ENCODE measurements at regions not wholly inside any gene's neighbourhood (a gene's known extent, or its start where the extent isn't known, plus 50 kb on each side); places are given as distances from the start of the nearest gene placed in this dataset.
A peak's percentile ranks its signal among the peaks of the same experiment; 100 is the strongest.

DNA sequence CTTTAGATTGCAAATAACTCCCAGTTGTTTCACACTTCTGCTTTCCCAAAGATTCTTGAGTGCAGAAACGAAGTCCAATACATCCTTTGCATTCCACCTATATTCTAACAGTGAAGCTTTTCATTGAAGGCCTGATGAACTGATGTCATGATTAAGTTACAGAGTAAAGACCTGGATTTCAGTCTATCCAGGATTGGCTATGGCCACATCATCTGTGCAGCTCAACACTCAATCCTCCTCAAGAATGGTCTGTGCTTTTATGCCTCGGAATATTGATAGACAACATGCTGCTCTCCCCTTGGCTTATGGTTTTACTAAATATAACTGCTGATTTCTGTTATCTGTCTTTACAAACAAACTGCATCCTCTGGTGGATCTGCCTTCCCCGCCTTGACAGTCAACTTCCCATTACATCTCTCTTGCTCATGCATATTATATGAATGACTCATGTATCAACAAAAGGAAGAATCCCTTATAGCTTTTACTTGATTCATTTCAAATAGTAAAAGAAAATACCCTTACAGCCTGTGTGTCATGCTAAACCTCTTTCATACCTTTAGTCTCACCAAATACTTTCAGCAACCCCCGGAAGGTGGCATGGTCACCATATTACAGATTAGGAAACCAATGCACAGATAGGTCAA lies 59.5 kb downstream of the SCN11A start:
- no peak overlapping the region for H4K12ac ChIP-seq (ENCODE audit: low read depth, low read length)
- no peaks in the 10 kb centered on the region for H3K36me3 ChIP-seq (ENCODE audit: control insufficient read depth in 1 of 2, insufficient read depth in 2 of 2, low read length in 2 of 2)
- H3K4me1 ChIP-seq (ENCODE audit: control insufficient read depth in 1 of 2, insufficient read depth in 2 of 2, low read length in 2 of 2): peaks cover 0 to 3% of the 10 kb centered on the region in 2 experiments
- H2BK120ac ChIP-seq (ENCODE audit: insufficient read depth, low read length, poor library complexity): no peak overlapping the region
- H2BK5ac ChIP-seq (ENCODE audit: low read depth, low read length, poor library complexity): no peak overlapping the region
- H2BK12ac ChIP-seq (ENCODE audit: low read length): no peak overlapping the region
- H2AK5ac ChIP-seq (ENCODE audit: low read length): no peak overlapping the region
- WGBS (ENCODE audit: extremely low coverage, insufficient coverage, insufficient read length): no CpG with 5 or more reads among the region's 4 CpGs
- no peak overlapping the region for H3K9ac ChIP-seq (ENCODE audit: low read length)
- H2AFZ ChIP-seq (ENCODE audit: insufficient read depth, low read length, poor library complexity): no peak overlapping the region
- no peak overlapping the region for H4K8ac ChIP-seq (ENCODE audit: low read depth, low read length)
- H3K9me3 ChIP-seq (ENCODE audit: insufficient read depth, low read depth, low read length): no peaks in the 10 kb centered on the region
- H3K27ac ChIP-seq (ENCODE audit: low read depth, low read length): no peak overlapping the region
- no peak overlapping the region for H3K4me3 ChIP-seq (ENCODE audit: low read depth, low read length)
- no peak overlapping the region for H3K4me2 ChIP-seq (ENCODE audit: low read length)
- no peak overlapping the region for H3K18ac ChIP-seq (ENCODE audit: low read length)
- H4K91ac ChIP-seq (ENCODE audit: low read depth, low read length): no peak overlapping the region
- H3K79me1 ChIP-seq (ENCODE audit: low read length): no peaks in the 10 kb centered on the region
- H3K4ac ChIP-seq (ENCODE audit: low read depth, low read length): no peak overlapping the region
- peak; percentile 5 to 30 for DNase-seq
- no peak overlapping the region for H3K23ac ChIP-seq (ENCODE audit: low read length)
- H3K14ac ChIP-seq (ENCODE audit: low read length): no peak overlapping the region
- H3K79me2 ChIP-seq (ENCODE audit: control insufficient read depth, insufficient read depth, low read length, poor library complexity): no peaks in the 10 kb centered on the region
- no peaks in the 10 kb centered on the region for H3K27me3 ChIP-seq (ENCODE audit: insufficient read depth, low read length)

DNA sequence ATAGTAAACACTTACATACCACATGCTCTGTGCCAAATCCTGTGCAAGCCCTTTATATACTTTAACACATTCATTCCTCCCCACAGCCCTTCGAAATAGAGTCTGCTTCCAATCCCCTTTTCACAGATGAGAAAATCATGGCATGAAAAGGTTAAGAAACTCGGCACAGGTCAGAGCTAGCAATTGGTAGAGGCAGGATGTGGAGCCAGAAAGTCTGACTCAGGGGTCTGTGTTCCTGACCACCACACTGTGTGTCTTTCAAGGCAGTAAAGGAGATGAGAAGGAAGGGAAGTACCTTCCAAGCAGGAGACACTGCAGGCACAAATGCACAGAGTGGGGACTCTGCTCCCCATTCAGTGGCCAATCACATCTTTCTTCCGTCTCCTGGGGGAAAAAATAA lies 61.1 kb downstream of the SCN11A start:
- H3K4me1 ChIP-seq (ENCODE audit: control insufficient read depth in 1 of 2, insufficient read depth in 2 of 2, low read length in 2 of 2): peaks cover 0 to 3% of the 10 kb centered on the region in 2 experiments
- H3K23ac ChIP-seq (ENCODE audit: low read length): no peak overlapping the region
- no peak overlapping the region for H3K4ac ChIP-seq (ENCODE audit: low read depth, low read length)
- no peak overlapping the region for H3K18ac ChIP-seq (ENCODE audit: low read length)
- no peak overlapping the region for H3K27ac ChIP-seq (ENCODE audit: low read depth, low read length)
- no peaks in the 10 kb centered on the region for H3K79me1 ChIP-seq (ENCODE audit: low read length)
- no peak overlapping the region for H2BK5ac ChIP-seq (ENCODE audit: low read depth, low read length, poor library complexity)
- H3K27me3 ChIP-seq (ENCODE audit: insufficient read depth, low read length): no peaks in the 10 kb centered on the region
- no peak overlapping the region for H2BK120ac ChIP-seq (ENCODE audit: insufficient read depth, low read length, poor library complexity)
- H3K79me2 ChIP-seq (ENCODE audit: control insufficient read depth, insufficient read depth, low read length, poor library complexity): no peaks in the 10 kb centered on the region
- H4K8ac ChIP-seq (ENCODE audit: low read depth, low read length): no peak overlapping the region
- no peak overlapping the region for H3K9ac ChIP-seq (ENCODE audit: low read length)
- no peak overlapping the region for H4K91ac ChIP-seq (ENCODE audit: low read depth, low read length)
- no peak overlapping the region for H2AK5ac ChIP-seq (ENCODE audit: low read length)
- no peak overlapping the region for H2AFZ ChIP-seq (ENCODE audit: insufficient read depth, low read length, poor library complexity)
- no CpG with 5 or more reads among the region's 3 CpGs for WGBS (ENCODE audit: extremely low coverage, insufficient coverage, insufficient read length)
- DNase-seq: no peak
- H3K14ac ChIP-seq (ENCODE audit: low read length): no peak overlapping the region
- no peak overlapping the region for H3K4me3 ChIP-seq (ENCODE audit: low read depth, low read length)
- H4K12ac ChIP-seq (ENCODE audit: low read depth, low read length): no peak overlapping the region
- no peak overlapping the region for H3K4me2 ChIP-seq (ENCODE audit: low read length)
- no peaks in the 10 kb centered on the region for H3K36me3 ChIP-seq (ENCODE audit: control insufficient read depth in 1 of 2, insufficient read depth in 2 of 2, low read length in 2 of 2)
- H3K9me3 ChIP-seq (ENCODE audit: insufficient read depth, low read depth, low read length): no peaks in the 10 kb centered on the region
- H2BK12ac ChIP-seq (ENCODE audit: low read length): no peak overlapping the region

GRCh38 chr3:38989917-38990510 lies 61.7 kb downstream of the SCN11A start:
- no peaks in the 10 kb centered on the region for H3K36me3 ChIP-seq (ENCODE audit: control insufficient read depth in 1 of 2, insufficient read depth in 2 of 2, low read length in 2 of 2)
- no peak overlapping the region for H3K14ac ChIP-seq (ENCODE audit: low read length)
- H3K79me1 ChIP-seq (ENCODE audit: low read length): no peaks in the 10 kb centered on the region
- H4K8ac ChIP-seq (ENCODE audit: low read depth, low read length): no peak overlapping the region
- no peaks in the 10 kb centered on the region for H3K79me2 ChIP-seq (ENCODE audit: control insufficient read depth, insufficient read depth, low read length, poor library complexity)
- no peak overlapping the region for H4K91ac ChIP-seq (ENCODE audit: low read depth, low read length)
- H3K9me3 ChIP-seq (ENCODE audit: insufficient read depth, low read depth, low read length): no peaks in the 10 kb centered on the region
- no peak overlapping the region for H4K12ac ChIP-seq (ENCODE audit: low read depth, low read length)
- H3K4me2 ChIP-seq (ENCODE audit: low read length): no peak overlapping the region
- no peak overlapping the region for H2BK12ac ChIP-seq (ENCODE audit: low read length)
- no peak overlapping the region for H2AK5ac ChIP-seq (ENCODE audit: low read length)
- no peak overlapping the region for H2BK120ac ChIP-seq (ENCODE audit: insufficient read depth, low read length, poor library complexity)
- no peak for DNase-seq
- no peak overlapping the region for H3K27ac ChIP-seq (ENCODE audit: low read depth, low read length)
- H2AFZ ChIP-seq (ENCODE audit: insufficient read depth, low read length, poor library complexity): no peak overlapping the region
- no peaks in the 10 kb centered on the region for H3K27me3 ChIP-seq (ENCODE audit: insufficient read depth, low read length)
- H2BK5ac ChIP-seq (ENCODE audit: low read depth, low read length, poor library complexity): no peak overlapping the region
- H3K4me1 ChIP-seq (ENCODE audit: control insufficient read depth in 1 of 2, insufficient read depth in 2 of 2, low read length in 2 of 2): peaks cover 0 to 3% of the 10 kb centered on the region in 2 experiments
- H3K18ac ChIP-seq (ENCODE audit: low read length): no peak overlapping the region
- no peak overlapping the region for H3K23ac ChIP-seq (ENCODE audit: low read length)
- no CpG with 5 or more reads among the region's 7 CpGs for WGBS (ENCODE audit: extremely low coverage, insufficient coverage, insufficient read length)
- H3K4ac ChIP-seq (ENCODE audit: low read depth, low read length): no peak overlapping the region
- H3K9ac ChIP-seq (ENCODE audit: low read length): no peak overlapping the region
- peak overlapping the region; percentile 54 for H3K4me3 ChIP-seq (ENCODE audit: low read depth, low read length)

DNA sequence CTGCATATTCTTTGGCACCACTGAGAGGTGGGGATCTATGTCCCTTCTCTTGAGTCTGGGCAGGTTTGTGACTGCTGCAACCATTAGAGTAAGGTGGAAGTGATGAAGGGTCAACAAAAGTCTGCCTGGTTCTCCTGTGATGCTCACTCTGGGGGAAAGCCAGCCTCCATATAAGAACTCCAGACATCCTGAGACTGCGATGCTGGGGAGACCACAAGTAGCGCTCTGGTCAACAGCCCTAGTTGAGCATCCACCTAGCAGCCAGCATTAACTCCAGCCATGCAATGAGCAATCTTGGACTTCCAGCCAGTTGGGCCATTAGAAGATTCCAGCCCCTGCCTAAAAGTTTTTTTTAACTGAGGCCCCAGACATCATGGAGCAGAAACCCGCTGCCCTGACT lies 62.8 kb downstream of the SCN11A start:
- Histone ChIP-seq H4K91ac (ENCODE audit: low read depth, low read length) (no peak overlapping the region), H2BK120ac (ENCODE audit: insufficient read depth, low read length, poor library complexity) (no peak overlapping the region), H3K14ac (ENCODE audit: low read length) (no peak overlapping the region), H3K79me2 (ENCODE audit: control insufficient read depth, insufficient read depth, low read length, poor library complexity) (no peaks in the 10 kb centered on the region), H3K27me3 (ENCODE audit: insufficient read depth, low read length) (no peaks in the 10 kb centered on the region), H3K18ac (ENCODE audit: low read length) (no peak overlapping the region), H3K9me3 (ENCODE audit: insufficient read depth, low read depth, low read length) (no peaks in the 10 kb centered on the region), H4K8ac (ENCODE audit: low read depth, low read length) (no peak overlapping the region), H3K23ac (ENCODE audit: low read length) (no peak overlapping the region), H3K9ac (ENCODE audit: low read length) (no peak overlapping the region), H3K79me1 (ENCODE audit: low read length) (no peaks in the 10 kb centered on the region), H3K4me3 (ENCODE audit: low read depth, low read length) (no peak overlapping the region), H2BK12ac (ENCODE audit: low read length) (no peak overlapping the region), H2AK5ac (ENCODE audit: low read length) (no peak overlapping the region), H3K4ac (ENCODE audit: low read depth, low read length) (no peak overlapping the region), H2AFZ (ENCODE audit: insufficient read depth, low read length, poor library complexity) (no peak overlapping the region), H3K27ac (ENCODE audit: low read depth, low read length) (no peak overlapping the region), H2BK5ac (ENCODE audit: low read depth, low read length, poor library complexity) (no peak overlapping the region), H3K36me3 (ENCODE audit: control insufficient read depth in 1 of 2, insufficient read depth in 2 of 2, low read length in 2 of 2) (no peaks in the 10 kb centered on the region), H4K12ac (ENCODE audit: low read depth, low read length) (no peak overlapping the region), H3K4me1 (ENCODE audit: control insufficient read depth in 1 of 2, insufficient read depth in 2 of 2, low read length in 2 of 2) (peaks cover 0 to 3% of the 10 kb centered on the region in 2 experiments), H3K4me2 (ENCODE audit: low read length) (no peak overlapping the region)
- WGBS (ENCODE audit: extremely low coverage, insufficient coverage, insufficient read length): no CpG with 5 or more reads among the region's 3 CpGs
- no peak for DNase-seq

All from trophoblast cell (in vitro differentiated cells and primary cell).